ENCODE measurements at regions not wholly inside any gene's neighbourhood (a gene's known extent, or its start where the extent isn't known, plus 50 kb on each side); places are given as distances from the start of the nearest gene placed in this dataset.

- Histone ChIP-seq H3K9ac (ENCODE audit: low read length) (no peak overlapping the region), H3K27ac (ENCODE audit: low read length) (no peak overlapping the region), H3K4me1 (ENCODE audit: low read length) (no peaks in the 10 kb centered on the region), H4K20me1 (ENCODE audit: insufficient read depth, low read length) (no peaks in the 10 kb centered on the region), H3K27me3 (ENCODE audit: low read depth, low read length) (peaks cover 37% of the 10 kb centered on the region), H3K36me3 (replicated peaks; ENCODE audit: low read depth, low read length) (no peaks in the 10 kb centered on the region), H3K79me2 (ENCODE audit: low read length) (no peaks in the 10 kb centered on the region), H3K4me2 (ENCODE audit: low read length) (no peak overlapping the region), H3K9me3 (ENCODE audit: insufficient read depth, low read length) (no peaks in the 10 kb centered on the region), H2AFZ (ENCODE audit: low read depth, low read length) (no peak overlapping the region), H3K4me3 (ENCODE audit: low read length) (no peak overlapping the region)
- TF ChIP-seq CTCF (IDR thresholded peaks at IDR 0.05; ENCODE audit: low read depth, low read length) = no peak
Observed at GRCh38 chr11:45411228-45411946, 125.2 kb upstream of the SYT13 start.

GRCh38 chr11:45410391-45411227 lies 124.5 kb upstream of the SYT13 start:
- Histone ChIP-seq H3K27ac (ENCODE audit: low read length) (no peak overlapping the region), H3K9me3 (ENCODE audit: insufficient read depth, low read length) (no peaks in the 10 kb centered on the region), H3K4me3 (ENCODE audit: low read length) (no peak overlapping the region), H3K4me1 (ENCODE audit: low read length) (no peaks in the 10 kb centered on the region), H4K20me1 (ENCODE audit: insufficient read depth, low read length) (no peaks in the 10 kb centered on the region), H3K36me3 (replicated peaks; ENCODE audit: low read depth, low read length) (no peaks in the 10 kb centered on the region), H3K4me2 (ENCODE audit: low read length) (no peak overlapping the region), H3K79me2 (ENCODE audit: low read length) (no peaks in the 10 kb centered on the region), H2AFZ (ENCODE audit: low read depth, low read length) (no peak overlapping the region), H3K27me3 (ENCODE audit: low read depth, low read length) (peaks cover 38% of the 10 kb centered on the region), H3K9ac (ENCODE audit: low read length) (no peak overlapping the region)
- TF ChIP-seq CTCF (IDR thresholded peaks at IDR 0.05; ENCODE audit: low read depth, low read length) = no peak
- no peak for TF ChIP-seq EZH2phosphoT487 (IDR thresholded peaks at IDR 0.05; ENCODE audit: low read depth)

GRCh38 chr11:45409587-45409986 lies 123.4 kb upstream of the SYT13 start:
- H3K9me3 ChIP-seq (ENCODE audit: insufficient read depth, low read length) = no peaks in the 10 kb centered on the region
- TF ChIP-seq CTCF (IDR thresholded peaks at IDR 0.05; ENCODE audit: low read depth, low read length) = no peak
- TF ChIP-seq EZH2phosphoT487 (IDR thresholded peaks at IDR 0.05; ENCODE audit: low read depth) = no peak
- no peak overlapping the region for H3K4me3 ChIP-seq (ENCODE audit: low read length)
- H3K4me1 ChIP-seq (ENCODE audit: low read length) = no peaks in the 10 kb centered on the region
- no peak overlapping the region for H2AFZ ChIP-seq (ENCODE audit: low read depth, low read length)
- no peaks in the 10 kb centered on the region for H3K79me2 ChIP-seq (ENCODE audit: low read length)
- H3K27ac ChIP-seq (ENCODE audit: low read length) = no peak overlapping the region
- H3K27me3 ChIP-seq (ENCODE audit: low read depth, low read length) = peaks cover 41% of the 10 kb centered on the region
- H3K4me2 ChIP-seq (ENCODE audit: low read length) = no peak overlapping the region
- H4K20me1 ChIP-seq (ENCODE audit: insufficient read depth, low read length) = no peaks in the 10 kb centered on the region
- H3K36me3 ChIP-seq (replicated peaks; ENCODE audit: low read depth, low read length) = no peaks in the 10 kb centered on the region
- no peak overlapping the region for H3K9ac ChIP-seq (ENCODE audit: low read length)

- Histone ChIP-seq H3K27ac (ENCODE audit: low read length) (no peak overlapping the region), H3K79me2 (ENCODE audit: low read length) (no peaks in the 10 kb centered on the region), H3K36me3 (replicated peaks; ENCODE audit: low read depth, low read length) (no peaks in the 10 kb centered on the region), H3K4me1 (ENCODE audit: low read length) (no peaks in the 10 kb centered on the region), H3K4me3 (ENCODE audit: low read length) (no peak overlapping the region), H4K20me1 (ENCODE audit: insufficient read depth, low read length) (no peaks in the 10 kb centered on the region), H3K4me2 (ENCODE audit: low read length) (no peak overlapping the region), H3K9me3 (ENCODE audit: insufficient read depth, low read length) (no peaks in the 10 kb centered on the region), H3K27me3 (ENCODE audit: low read depth, low read length) (peaks cover 43% of the 10 kb centered on the region), H3K9ac (ENCODE audit: low read length) (no peak overlapping the region), H2AFZ (ENCODE audit: low read depth, low read length) (no peak overlapping the region)
- no peak for TF ChIP-seq EZH2phosphoT487 (IDR thresholded peaks at IDR 0.05; ENCODE audit: low read depth)
- no peak for TF ChIP-seq CTCF (IDR thresholded peaks at IDR 0.05; ENCODE audit: low read depth, low read length)
Observed at GRCh38 chr11:45407226-45407625, 121.1 kb upstream of the SYT13 start.

All from OCI-LY3 (cell line).